ENCODE measurements at regions not wholly inside any gene's neighbourhood (a gene's known extent, or its start where the extent isn't known, plus 50 kb on each side); places are given as distances from the start of the nearest gene placed in this dataset.

- no peak for DNase-seq (ENCODE audit: low spot score)
- intact Hi-C loops (cut with DNase I) = no loop called here
Measured at GRCh38 chr14:71267691-71268090, 360.4 kb downstream of the PCNX1 start.

DNA sequence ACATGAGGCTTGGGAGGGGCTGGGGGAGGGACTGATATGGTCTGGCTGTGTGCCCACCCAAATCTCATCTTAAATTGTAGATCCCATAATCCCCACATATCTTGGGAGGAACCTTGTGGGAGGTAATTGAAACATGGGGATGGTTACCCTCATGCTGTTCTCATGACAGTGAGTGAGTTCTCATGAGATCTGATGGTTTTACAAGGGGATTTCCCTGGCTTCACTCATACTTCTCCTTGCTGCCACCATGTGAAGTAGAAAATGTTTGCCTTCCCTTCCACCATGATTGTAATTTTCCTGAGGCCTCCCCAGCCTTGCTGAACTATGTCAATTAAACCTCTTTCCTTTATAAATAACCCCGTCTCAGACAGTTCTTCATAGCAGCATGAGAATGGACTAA lies 362.9 kb downstream of the PCNX1 start:
- no peak for DNase-seq (ENCODE audit: low spot score)
- intact Hi-C loops (cut with DNase I) = no loop called here

DNA sequence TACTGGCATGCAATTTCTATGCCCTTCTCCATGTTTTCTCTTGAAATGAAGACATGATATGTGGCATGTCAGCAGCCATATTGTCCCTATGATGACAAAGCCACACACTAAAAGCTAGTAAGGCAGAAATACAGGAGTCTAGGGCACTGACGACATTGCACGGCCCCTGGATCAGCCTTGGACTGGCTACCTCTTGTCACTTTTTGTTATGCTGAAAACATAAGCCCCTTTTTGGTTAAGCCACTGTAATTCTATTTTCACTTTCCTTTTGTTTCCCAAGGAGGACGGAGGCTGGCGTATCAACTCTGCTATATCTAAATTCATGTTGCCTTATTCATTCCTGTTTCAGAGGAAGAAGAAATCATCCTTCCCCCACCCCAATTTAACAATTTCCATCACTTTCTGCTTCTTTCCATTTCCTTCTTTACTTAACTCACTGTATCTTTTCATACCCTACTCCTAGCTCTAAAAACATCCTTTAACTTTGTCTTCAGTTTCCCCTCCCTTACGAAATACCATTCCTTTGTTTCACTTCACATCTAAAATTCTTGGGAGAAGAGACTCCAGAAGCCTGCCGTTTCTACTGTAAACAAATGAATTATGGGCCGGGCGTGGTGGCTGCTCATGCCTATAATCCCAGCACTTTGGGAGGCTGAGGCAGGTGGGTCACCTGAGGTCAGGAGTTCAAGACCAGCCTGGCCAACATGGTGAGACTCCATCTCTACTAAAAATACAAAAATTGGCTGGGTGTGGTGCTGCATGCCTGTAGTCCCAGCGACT lies 364.1 kb downstream of the PCNX1 start:
- no peak for DNase-seq (ENCODE audit: low spot score)
- intact Hi-C loops (cut with DNase I) = no loop called here

DNA sequence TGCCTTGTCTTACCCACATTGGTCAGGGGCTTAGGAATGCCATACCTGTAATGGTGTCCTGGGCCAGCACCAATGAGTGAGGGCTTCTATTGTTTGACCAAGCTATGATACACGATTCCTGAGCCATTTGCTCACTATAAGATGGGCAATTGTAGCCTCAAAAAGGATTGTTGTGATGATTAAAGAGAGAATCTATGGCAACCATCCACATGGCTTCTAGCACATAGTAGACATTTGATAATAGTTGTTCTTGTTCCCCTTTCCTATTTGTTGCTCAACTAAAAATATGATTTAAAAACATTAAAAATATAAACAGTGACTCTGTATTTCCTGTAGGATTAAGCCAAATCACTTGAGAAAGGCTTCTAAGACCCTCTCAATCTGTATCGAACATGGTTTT lies 366.1 kb downstream of the PCNX1 start:
- no peak for DNase-seq (ENCODE audit: low spot score)
- intact Hi-C loops (cut with DNase I) = no loop called here

- intact Hi-C loops (cut with DNase I) = no loop called here
- no peak for DNase-seq (ENCODE audit: low spot score)
Measured at GRCh38 chr14:71284048-71284447, 376.8 kb downstream of the PCNX1 start.

GRCh38 chr14:71286126-71286525 lies 378.9 kb downstream of the PCNX1 start:
- no peak for DNase-seq (ENCODE audit: low spot score)

DNA sequence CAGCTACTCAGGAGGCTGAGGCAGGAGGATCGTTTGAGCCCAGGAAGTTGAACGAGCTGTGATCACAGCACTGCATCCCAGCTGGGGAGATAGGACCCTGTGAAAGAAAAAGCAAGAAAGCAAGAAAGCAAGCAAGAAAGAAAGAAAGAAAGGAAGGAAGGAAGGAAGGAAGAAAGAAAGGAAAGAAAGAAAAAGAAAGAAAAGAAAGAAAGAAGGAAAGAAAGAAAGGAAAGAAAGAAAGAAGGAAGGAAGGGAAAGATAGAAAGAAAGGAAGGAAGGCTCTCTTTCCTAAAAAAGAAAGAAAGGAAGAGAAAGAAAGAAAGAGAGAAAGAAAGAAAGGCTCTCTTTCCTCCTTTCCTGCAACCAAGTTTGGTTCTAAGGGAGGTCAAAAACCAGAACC lies 380.3 kb downstream of the PCNX1 start:
- no peak for DNase-seq (ENCODE audit: low spot score)
- intact Hi-C loops (cut with DNase I) = no loop called here

More at GRCh38 chr14:71286126-71286525, 378.9 kb downstream of the PCNX1 start:
- intact Hi-C loops (cut with DNase I) = no loop called here

DNA sequence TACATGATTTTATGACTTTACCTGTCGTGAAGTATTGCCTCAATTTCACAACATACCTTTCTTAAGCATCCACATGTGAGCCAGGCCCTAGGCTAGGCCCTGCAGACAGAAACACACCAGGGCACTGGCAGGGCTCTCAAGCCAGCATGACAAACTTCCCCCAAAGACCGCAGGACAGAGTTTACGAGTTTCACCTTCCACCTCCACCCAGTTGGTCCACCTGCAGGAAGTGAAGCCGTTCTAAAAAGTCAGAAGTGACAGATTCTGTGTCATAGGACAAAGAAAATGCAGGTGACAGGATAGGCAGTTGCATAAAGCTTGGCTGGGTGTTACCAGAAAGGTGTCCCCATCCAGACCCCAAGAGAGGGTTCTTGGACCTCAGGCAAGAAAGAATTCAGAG lies 382.3 kb downstream of the PCNX1 start:
- intact Hi-C loops (cut with DNase I) = no loop called here
- DNase-seq (ENCODE audit: low spot score) = no peak

DNA sequence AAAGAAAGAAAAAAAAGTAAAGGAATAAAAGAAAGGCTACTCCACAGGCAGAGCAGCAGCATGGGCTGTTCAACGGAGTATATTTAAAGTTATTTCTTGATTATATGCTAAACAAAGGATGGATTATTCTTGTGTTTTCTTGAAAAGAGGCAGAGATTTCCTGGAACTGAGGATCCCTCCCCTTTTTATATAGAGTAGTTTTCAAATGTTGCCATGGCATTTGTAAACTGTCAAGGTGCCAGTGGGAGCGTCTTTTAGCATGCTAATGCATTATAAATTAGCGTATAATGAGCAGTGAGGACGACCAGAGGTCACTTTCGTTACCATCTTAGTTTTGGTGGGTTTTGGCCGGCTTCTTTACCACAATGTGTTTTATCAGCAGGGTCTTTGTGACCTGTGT lies 383.0 kb downstream of the PCNX1 start:
- intact Hi-C loops (cut with DNase I) = no loop called here
- DNase-seq (ENCODE audit: low spot score) = no peak

DNA sequence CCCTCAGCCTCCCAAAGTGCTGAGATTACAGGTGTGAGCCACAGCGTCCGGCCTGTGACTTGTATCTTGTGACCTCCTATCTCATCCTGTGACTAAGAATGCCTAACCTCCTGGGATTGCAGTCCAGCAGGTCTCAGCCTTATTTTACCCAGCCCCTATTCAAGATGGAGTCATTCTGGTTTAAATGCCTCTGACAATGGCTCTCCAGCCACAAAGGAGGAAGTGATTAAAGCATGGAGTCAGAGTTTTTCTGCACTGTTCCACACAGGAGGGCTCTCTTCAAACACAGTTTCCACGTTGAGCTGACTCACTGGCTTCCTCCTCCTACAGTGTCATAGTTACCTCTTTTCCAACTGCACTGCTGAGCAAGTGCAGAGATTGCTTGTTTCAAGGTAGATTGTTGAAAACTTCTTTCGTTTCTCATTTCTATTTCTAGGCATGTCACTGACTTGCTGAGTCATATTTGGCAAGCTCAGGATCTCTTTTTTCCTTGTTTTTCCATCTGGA lies 383.8 kb downstream of the PCNX1 start:
- intact Hi-C loops (cut with DNase I) = no loop called here

DNA sequence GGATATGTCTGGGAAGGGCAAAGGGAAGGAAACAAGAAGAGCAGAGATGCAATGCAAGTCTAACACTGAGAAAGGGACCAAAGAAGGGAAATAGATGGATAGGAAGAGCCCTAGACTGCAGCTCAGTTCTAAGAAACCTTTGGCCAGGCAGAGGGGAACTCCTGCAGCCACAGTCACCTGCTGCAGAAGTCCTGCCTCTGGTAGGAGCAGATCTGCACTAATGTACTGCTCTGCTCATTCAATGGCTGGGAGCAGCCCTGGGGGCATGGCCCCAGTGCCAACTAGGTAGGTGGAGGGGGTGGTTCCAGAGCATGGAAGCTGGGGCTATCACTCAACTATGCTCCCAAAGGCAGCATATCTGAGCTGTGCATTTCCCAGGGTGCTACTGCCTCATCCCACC lies 388.9 kb downstream of the PCNX1 start:
- no peak for DNase-seq (ENCODE audit: low spot score)
- intact Hi-C loops (cut with DNase I) = no loop called here

More for the DNA sequence above, 383.8 kb downstream of the PCNX1 start:
- DNase-seq (ENCODE audit: low spot score) = no peak

DNA sequence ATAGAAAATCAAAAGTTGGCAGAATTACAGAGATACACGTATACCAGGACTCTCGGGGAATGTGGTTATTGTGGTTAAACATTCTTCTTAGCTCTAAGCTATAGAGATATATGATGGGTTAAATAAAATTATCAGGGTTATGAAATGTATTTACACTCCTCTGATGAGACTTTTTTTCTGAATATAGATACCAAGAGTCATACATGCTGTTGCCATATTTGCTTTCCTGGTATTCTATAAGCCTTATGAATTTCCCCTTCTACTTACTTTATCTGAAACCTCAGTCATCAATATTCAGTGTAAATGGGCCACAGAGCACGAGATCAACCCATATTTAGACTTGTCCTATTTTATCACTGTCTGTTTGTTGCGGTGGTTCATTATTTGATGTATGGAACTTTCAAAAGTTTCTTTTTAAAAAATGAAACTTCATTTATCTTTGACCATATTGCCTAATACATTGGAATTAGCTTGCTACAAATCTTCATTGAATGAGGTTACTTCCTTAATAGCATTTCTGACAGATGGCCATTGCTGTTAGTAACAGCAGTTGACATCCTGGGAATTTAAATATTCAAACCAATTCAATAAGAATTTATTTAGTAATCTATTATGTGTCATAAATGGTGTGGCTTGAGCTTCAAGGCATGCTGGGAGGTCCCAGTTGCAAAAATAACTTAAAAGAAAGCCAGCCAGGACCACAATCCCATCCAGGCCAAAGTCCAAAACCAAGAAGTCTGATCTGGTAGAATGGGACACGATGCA lies 393.5 kb downstream of the PCNX1 start:
- intact Hi-C loops (cut with DNase I) = no loop called here
- DNase-seq (ENCODE audit: low spot score) = no peak

DNA sequence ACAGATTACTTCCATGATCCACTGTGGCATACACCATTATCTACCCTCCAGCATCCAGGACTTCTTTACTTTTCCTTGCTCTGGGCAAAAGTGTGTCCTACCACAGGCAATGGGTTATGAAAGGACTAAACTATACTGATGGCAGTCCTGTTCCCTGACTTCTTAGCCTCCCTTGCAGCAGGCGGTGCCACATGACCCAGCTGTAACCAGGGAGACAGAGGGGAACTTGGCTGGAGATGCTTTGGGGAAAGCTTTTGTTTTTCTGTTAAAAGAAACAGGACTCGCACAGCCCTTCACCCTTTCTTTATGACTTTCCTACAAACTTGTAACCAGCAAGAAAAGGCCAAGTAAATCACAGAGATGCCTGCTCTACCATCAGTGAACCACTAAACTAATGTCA lies 394.4 kb downstream of the PCNX1 start:
- no peak for DNase-seq (ENCODE audit: low spot score)
- intact Hi-C loops (cut with DNase I) = no loop called here

DNA sequence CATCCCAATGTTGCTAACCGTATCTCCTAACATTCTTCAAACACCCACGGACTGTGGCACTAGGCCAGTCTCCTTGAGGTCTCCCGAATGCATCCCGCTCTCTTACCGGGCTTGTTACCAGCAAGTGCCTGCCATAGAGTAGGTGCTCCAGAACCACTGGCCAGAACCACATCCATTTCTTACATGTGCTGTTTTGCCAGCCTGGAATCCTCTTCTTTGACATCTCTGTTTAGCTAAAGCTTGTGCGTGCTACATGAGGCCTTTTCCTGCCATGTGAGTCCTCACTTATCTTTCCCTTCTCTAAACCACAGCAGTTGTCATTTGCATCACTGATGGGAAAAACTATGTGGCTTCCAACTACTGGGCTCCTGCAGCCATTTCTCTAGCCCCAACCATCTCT lies 397.4 kb downstream of the PCNX1 start:
- intact Hi-C loops (cut with DNase I) = no loop called here
- no peak for DNase-seq (ENCODE audit: low spot score)

GRCh38 chr14:71308671-71309070 lies 401.4 kb downstream of the PCNX1 start:
- DNase-seq (ENCODE audit: low spot score) = no peak
- intact Hi-C loops (cut with DNase I) = no loop called here

GRCh38 chr14:71309756-71310155 lies 402.5 kb downstream of the PCNX1 start:
- no peak for DNase-seq (ENCODE audit: low spot score)
- intact Hi-C loops (cut with DNase I) = no loop called here

DNA sequence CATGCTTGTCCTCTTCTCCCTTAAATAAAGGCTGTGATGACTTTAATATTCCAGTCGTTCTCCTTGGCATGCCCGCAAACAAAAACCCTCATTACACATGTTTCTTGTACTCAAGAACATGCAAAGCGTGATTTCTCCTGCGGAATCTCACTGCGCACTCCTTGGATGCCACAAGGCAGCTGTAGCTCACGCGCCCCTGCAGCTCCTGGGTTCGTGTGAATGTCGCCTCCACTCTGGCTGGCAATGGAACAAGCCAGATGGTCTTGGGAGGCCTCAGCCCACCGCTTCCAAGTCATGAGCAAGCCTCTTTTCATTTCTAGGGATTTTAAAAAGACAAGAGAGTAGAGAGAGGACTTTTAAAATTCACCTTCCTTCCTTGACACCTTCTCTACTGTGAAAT lies 403.8 kb downstream of the PCNX1 start:
- DNase-seq (ENCODE audit: low spot score) = no peak
- intact Hi-C loops (cut with DNase I) = no loop called here

DNA sequence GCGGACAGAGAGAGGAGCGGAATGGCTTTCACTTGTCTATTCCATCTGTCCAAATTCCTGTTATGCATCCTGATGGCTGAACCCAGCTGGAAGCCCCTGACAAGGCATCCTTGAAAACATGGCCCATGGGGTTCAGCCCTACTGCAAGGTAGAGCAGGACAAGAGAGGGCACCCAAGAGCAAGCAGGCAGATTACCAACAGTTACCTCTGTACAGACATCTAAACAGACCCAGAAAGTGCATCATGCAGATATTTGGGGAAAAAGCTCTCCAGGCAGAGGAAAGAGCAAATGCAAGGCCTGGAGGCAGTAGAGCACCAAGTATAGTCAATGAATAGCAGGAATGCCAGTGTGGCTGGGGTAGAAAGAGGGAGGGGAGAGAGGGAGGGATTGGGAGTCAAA lies 407.5 kb downstream of the PCNX1 start:
- DNase-seq (ENCODE audit: low spot score) = no peak
- intact Hi-C loops (cut with DNase I) = no loop called here

GRCh38 chr14:71317385-71318096 lies 410.3 kb downstream of the PCNX1 start:
- intact Hi-C loops (cut with DNase I) = no loop called here
- DNase-seq (ENCODE audit: low spot score) = no peak

GRCh38 chr14:71318097-71318459 lies 410.8 kb downstream of the PCNX1 start:
- no peak for DNase-seq (ENCODE audit: low spot score)
- intact Hi-C loops (cut with DNase I) = no loop called here

Measured in posterior vena cava (tissue), 2 donors.